ENCODE measurements at regions not wholly inside any gene's neighbourhood (a gene's known extent, or its start where the extent isn't known, plus 50 kb on each side); places are given as distances from the start of the nearest gene placed in this dataset.

- TF ChIP-seq EZH2phosphoT487 (IDR thresholded peaks at IDR 0.05; ENCODE audit: insufficient read depth, low read depth): no peak
- TF ChIP-seq EZH2 (IDR thresholded peaks at IDR 0.05; ENCODE audit: insufficient read depth, poor library complexity, severe bottlenecking): no peak
These were observed 477.9 kb downstream of the ICE1 start for GRCh38 chr5:5900350-5900749.

Measured in GM23248 (cell line).